ENCODE measurements at regions not wholly inside any gene's neighbourhood (a gene's known extent, or its start where the extent isn't known, plus 50 kb on each side); places are given as distances from the start of the nearest gene placed in this dataset.
"Not testable (repeated sequence)": the region's sequence is repeated elsewhere in the genome, so short reads cannot be mapped to it uniquely, and the experiment has no call there.

DNA sequence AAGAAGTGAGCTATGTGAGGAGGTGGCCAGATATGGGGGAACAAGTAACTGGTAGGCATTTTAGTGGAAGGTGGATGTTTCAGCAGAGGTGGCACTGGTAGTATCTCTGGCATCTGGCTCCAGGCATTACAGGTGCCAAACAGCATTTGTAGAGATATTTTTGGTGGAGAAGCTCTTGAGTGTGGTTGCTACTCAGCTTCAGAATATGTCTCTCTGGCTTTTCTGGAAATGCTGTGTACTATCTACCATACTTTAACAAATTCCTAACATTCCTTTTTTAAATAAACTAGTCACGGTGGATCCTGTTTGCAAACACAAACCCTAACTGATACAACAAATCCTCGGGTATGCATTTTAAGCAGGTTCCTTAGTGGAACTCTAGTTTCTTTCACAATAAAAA, 128.0 kb downstream of the BARX2 start:
- in situ Hi-C loops (cut with MboI; ENCODE audit: low sequenced_read_pairs), result no loop called here

DNA sequence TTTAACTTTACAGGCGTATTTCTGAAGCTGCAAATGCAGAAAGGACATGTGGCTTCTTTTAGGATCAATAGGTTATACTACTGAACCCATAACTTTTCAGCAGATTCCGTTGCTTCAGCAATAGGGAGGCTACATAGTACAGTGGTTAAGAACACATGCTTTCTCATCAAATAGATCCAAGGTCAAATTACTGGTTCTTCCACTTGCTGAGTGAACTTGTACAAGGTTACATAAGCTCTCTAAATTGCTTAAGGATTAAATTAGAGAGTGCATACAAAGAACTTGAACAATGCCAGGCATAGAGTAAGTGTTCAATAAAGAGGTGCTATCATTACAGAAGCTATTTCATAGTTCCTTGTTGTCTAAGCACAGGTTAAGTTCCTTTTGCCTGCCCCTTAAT, 129.6 kb downstream of the BARX2 start:
- in situ Hi-C loops (cut with MboI; ENCODE audit: low sequenced_read_pairs), result no loop called here

DNA sequence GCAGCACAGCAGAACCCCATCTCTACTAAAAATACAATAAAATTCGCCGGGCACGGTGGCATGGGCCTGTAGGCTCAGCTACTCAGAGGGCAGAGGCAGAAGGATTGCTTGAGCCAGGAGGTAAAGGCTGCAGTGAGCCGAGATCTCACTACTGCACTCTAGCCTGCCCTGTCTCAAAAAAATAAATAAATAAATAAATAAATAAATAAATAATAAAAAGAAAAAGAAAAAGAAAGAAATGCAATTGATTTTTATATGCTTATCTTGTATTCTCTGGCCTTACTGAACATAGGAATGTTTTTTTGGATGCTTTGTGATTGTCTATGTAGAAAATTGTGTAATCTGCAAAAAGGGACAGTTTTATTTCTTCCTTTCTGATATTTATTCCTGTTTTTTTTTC, 132.5 kb downstream of the BARX2 start:
- in situ Hi-C loops (cut with MboI; ENCODE audit: low sequenced_read_pairs), result no loop called here

- in situ Hi-C loops (cut with MboI; ENCODE audit: low sequenced_read_pairs), result no loop called here
These were observed 152.6 kb downstream of the BARX2 start for GRCh38 chr11:129528296-129528695.

GRCh38 chr11:129530154-129530895, 154.7 kb downstream of the BARX2 start:
- in situ Hi-C loops (cut with MboI; ENCODE audit: low sequenced_read_pairs), result no loop called here

GRCh38 chr11:129533395-129533794, 157.7 kb downstream of the BARX2 start:
- in situ Hi-C loops (cut with MboI; ENCODE audit: low sequenced_read_pairs), result no loop called here

DNA sequence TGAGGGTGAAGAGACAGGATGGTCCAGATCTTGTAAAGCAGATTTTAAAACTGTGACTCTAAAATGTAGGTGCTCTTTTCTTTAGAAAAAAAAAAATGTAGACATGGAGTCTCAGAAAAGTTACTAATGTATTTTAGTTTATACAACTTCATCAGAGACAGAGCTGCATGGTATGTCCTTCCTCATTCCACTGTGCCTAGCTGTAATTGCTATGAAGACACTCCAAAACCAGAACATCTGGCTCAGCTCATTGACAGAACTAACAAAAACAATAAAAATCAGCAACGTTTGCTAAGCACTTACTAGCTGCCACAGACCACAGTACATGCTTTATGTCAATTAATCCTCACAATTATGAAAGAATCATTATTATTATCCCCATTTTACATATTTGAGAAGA, 160.7 kb downstream of the BARX2 start:
- in situ Hi-C loops (cut with MboI; ENCODE audit: low sequenced_read_pairs), result no loop called here

DNA sequence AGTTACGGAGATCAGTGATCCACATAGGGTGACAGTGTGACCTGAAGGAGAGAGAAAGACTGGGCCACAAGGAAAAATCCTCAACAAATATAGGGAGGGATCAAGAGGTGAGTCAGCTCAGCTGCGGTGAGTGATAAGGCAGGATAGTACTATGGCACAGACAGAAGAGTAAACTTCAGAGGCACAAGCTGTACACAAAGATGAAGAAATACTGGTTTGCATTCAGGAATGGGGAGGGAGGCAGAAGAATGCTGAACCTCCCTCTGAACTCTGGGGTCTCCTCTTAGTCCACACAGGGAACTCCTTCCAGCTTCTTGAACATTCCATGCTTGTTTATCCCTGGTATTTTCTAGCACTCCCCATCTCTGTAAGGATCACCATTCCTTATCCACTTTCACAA, 162.7 kb downstream of the BARX2 start:
- in situ Hi-C loops (cut with MboI; ENCODE audit: low sequenced_read_pairs), result no loop called here

GRCh38 chr11:129543515-129544290, 168.1 kb downstream of the BARX2 start:
- in situ Hi-C loops (cut with MboI; ENCODE audit: low sequenced_read_pairs), result no loop called here

GRCh38 chr11:129544691-129545090, 169.0 kb downstream of the BARX2 start:
- in situ Hi-C loops (cut with MboI; ENCODE audit: low sequenced_read_pairs), result no loop called here

- in situ Hi-C loops (cut with MboI; ENCODE audit: low sequenced_read_pairs), result no loop called here
These were observed 170.6 kb downstream of the BARX2 start for GRCh38 chr11:129546266-129546665.

GRCh38 chr11:129557421-129557820, 181.8 kb downstream of the BARX2 start:
- in situ Hi-C loops (cut with MboI; ENCODE audit: low sequenced_read_pairs), result no loop called here

- in situ Hi-C loops (cut with MboI; ENCODE audit: low sequenced_read_pairs), result no loop called here
These were observed 193.4 kb downstream of the BARX2 start for GRCh38 chr11:129569007-129569406.

- in situ Hi-C loops (cut with MboI; ENCODE audit: low sequenced_read_pairs), result not testable (repeated sequence)
These were observed 197.0 kb downstream of the BARX2 start for GRCh38 chr11:129572667-129573066.

GRCh38 chr11:129573161-129573560, 197.5 kb downstream of the BARX2 start:
- in situ Hi-C loops (cut with MboI; ENCODE audit: low sequenced_read_pairs), result no loop called here

GRCh38 chr11:129574431-129574830, 198.8 kb downstream of the BARX2 start:
- in situ Hi-C loops (cut with MboI; ENCODE audit: low sequenced_read_pairs), result no loop called here

DNA sequence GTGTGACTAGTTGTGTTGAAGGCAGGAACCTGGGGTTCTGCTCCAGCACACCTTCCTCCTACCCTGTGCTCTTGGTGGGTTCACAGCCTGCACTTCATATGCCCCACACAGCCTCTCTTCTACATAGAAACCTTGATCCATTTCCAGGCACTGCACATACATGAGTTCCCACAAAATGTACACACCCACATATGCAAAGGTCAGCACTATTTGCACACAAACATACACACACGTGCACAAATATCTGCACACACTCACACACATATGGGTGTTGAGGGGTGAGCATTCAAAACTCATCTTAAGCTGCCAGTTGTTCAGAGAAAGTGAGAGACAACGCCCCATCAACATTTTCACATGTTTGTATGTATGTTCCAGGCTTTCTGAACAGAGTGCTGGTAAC, 201.0 kb downstream of the BARX2 start:
- in situ Hi-C loops (cut with MboI; ENCODE audit: low sequenced_read_pairs), result no loop called here

GRCh38 chr11:129578006-129578405, 202.4 kb downstream of the BARX2 start:
- in situ Hi-C loops (cut with MboI; ENCODE audit: low sequenced_read_pairs), result no loop called here

DNA sequence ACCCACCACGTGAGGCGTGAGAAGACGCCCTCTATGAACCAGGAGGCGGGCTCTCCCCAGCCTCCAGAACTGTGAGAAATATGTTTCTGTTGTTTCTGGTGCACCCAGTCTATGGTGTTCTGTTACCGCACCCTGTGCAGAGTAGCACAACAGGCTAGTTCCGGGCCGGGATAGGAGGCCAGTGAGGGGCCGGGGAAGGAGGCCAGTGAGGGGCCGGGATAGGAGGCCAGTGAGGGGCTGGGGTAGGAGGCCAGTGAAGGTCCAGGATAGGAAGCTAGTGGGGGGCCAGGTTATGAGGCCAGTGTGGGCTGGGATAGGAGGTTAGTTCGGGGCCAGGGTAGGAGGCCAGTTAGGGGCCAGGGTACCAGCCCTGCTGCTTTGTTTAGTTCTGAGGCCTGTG, 204.6 kb downstream of the BARX2 start:
- in situ Hi-C loops (cut with MboI; ENCODE audit: low sequenced_read_pairs), result no loop called here

DNA sequence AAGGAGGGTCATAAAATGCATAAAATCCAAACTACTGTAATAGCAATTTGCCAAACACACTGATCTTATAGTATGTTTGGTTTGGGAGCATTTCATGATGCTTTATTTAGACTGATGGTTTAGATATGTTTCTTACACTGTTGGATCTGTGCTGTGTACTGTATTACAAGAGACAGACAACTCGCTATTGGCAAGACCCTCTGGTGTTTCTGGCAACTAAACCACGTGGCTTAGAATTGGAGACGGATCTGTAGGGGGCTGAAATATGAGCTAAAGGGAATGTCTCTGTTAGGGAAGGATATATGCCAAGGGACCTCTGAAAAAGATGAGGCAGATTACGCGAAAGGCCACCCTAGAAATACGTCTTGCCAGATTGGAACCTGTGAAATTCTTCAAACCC, 208.7 kb downstream of the BARX2 start:
- in situ Hi-C loops (cut with MboI; ENCODE audit: low sequenced_read_pairs), result no loop called here

DNA sequence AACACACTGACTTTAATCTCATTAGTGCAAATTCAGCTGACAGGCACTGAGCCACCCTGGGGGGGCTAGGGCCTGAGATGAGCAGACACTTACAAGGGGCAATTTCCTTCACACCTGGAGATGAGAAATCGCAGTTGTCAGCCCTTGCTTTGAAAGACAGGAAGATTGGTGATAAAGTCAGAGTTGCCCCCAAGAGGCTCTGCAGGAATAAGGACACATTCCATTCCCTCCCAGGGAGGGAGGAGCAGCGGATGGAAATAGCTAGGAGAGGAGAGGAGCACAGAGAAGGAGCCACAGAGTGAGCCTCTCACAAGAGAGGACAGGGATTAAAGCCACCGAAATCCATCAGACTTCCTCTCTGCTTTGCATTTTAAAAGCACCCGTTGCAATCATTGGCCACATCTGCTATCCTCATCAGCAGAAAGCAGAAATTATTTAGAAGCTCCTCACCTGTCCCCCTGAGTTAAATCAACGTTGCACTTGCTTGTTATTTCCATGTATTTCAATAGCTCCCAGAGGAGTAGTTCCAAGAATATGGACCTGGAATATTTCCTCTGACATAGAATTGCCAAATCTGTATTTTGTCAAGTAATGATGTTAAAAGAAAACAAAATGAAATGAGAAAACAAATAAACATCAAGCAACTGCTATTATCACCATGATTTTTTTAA, 213.7 kb downstream of the BARX2 start:
- in situ Hi-C loops (cut with MboI; ENCODE audit: low sequenced_read_pairs), result no loop called here
